ENCODE measurements at regions not wholly inside any gene's neighbourhood (a gene's known extent, or its start where the extent isn't known, plus 50 kb on each side); places are given as distances from the start of the nearest gene placed in this dataset.

- no peak overlapping the region for H3K27ac ChIP-seq (ENCODE audit: low read depth, low read length)
- H3K9me3 ChIP-seq (ENCODE audit: control insufficient read depth, insufficient read depth, low read depth, low read length), result no peaks in the 10 kb centered on the region
- no peak overlapping the region for H3K4me3 ChIP-seq (ENCODE audit: low read depth, low read length)
- H3K27me3 ChIP-seq (ENCODE audit: control insufficient read depth, insufficient read depth, low read length), result no peaks in the 10 kb centered on the region
- no peaks in the 10 kb centered on the region for H3K36me3 ChIP-seq (ENCODE audit: control insufficient read depth, insufficient read depth, low read length)
- peaks cover 6% of the 10 kb centered on the region; the same call in 1 of the 2 replicates for H3K4me1 ChIP-seq (ENCODE audit: control insufficient read depth, insufficient read depth, low read length)
- no peak overlapping the region for H3K9ac ChIP-seq (ENCODE audit: low read length)
These were observed 352.2 kb downstream of the TFEC start for GRCh38 chr7:115678086-115678982.

- no peaks in the 10 kb centered on the region for H3K36me3 ChIP-seq (ENCODE audit: control insufficient read depth, insufficient read depth, low read length)
- H3K9ac ChIP-seq (ENCODE audit: low read length), result no peak overlapping the region
- H3K4me1 ChIP-seq (ENCODE audit: control insufficient read depth, insufficient read depth, low read length), result peaks cover 6% of the 10 kb centered on the region; the same call in 1 of the 2 replicates
- H3K27ac ChIP-seq (ENCODE audit: low read depth, low read length), result no peak overlapping the region
- H3K27me3 ChIP-seq (ENCODE audit: control insufficient read depth, insufficient read depth, low read length), result no peaks in the 10 kb centered on the region
- no peaks in the 10 kb centered on the region for H3K9me3 ChIP-seq (ENCODE audit: control insufficient read depth, insufficient read depth, low read depth, low read length)
- H3K4me3 ChIP-seq (ENCODE audit: low read depth, low read length), result no peak overlapping the region
These were observed 353.9 kb downstream of the TFEC start for GRCh38 chr7:115676707-115677106.

GRCh38 chr7:115676080-115676479 is 354.5 kb downstream of the TFEC start:
- Histone ChIP-seq H3K4me3 (ENCODE audit: low read depth, low read length) (no peak overlapping the region), H3K9me3 (ENCODE audit: control insufficient read depth, insufficient read depth, low read depth, low read length) (no peaks in the 10 kb centered on the region), H3K27ac (ENCODE audit: low read depth, low read length) (no peak overlapping the region), H3K27me3 (ENCODE audit: control insufficient read depth, insufficient read depth, low read length) (no peaks in the 10 kb centered on the region), H3K4me1 (ENCODE audit: control insufficient read depth, insufficient read depth, low read length) (peaks cover 6% of the 10 kb centered on the region; the same call in 1 of the 2 replicates), H3K9ac (ENCODE audit: low read length) (no peak overlapping the region), H3K36me3 (ENCODE audit: control insufficient read depth, insufficient read depth, low read length) (no peaks in the 10 kb centered on the region)

- H3K9ac ChIP-seq (ENCODE audit: low read length), result no peak overlapping the region
- H3K36me3 ChIP-seq (ENCODE audit: control insufficient read depth, insufficient read depth, low read length), result no peaks in the 10 kb centered on the region
- H3K4me3 ChIP-seq (ENCODE audit: low read depth, low read length), result no peak overlapping the region
- no peaks in the 10 kb centered on the region for H3K9me3 ChIP-seq (ENCODE audit: control insufficient read depth, insufficient read depth, low read depth, low read length)
- H3K4me1 ChIP-seq (ENCODE audit: control insufficient read depth, insufficient read depth, low read length), result no peaks in the 10 kb centered on the region
- H3K27me3 ChIP-seq (ENCODE audit: control insufficient read depth, insufficient read depth, low read length), result no peaks in the 10 kb centered on the region
- H3K27ac ChIP-seq (ENCODE audit: low read depth, low read length), result no peak overlapping the region
These were observed 356.0 kb downstream of the TFEC start for GRCh38 chr7:115674467-115675024.

- H3K4me3 ChIP-seq (ENCODE audit: low read depth, low read length), result no peak overlapping the region
- H3K4me1 ChIP-seq (ENCODE audit: control insufficient read depth, insufficient read depth, low read length), result no peaks in the 10 kb centered on the region
- H3K9me3 ChIP-seq (ENCODE audit: control insufficient read depth, insufficient read depth, low read depth, low read length), result no peaks in the 10 kb centered on the region
- no peak overlapping the region for H3K27ac ChIP-seq (ENCODE audit: low read depth, low read length)
- H3K9ac ChIP-seq (ENCODE audit: low read length), result no peak overlapping the region
- no peaks in the 10 kb centered on the region for H3K27me3 ChIP-seq (ENCODE audit: control insufficient read depth, insufficient read depth, low read length)
- H3K36me3 ChIP-seq (ENCODE audit: control insufficient read depth, insufficient read depth, low read length), result no peaks in the 10 kb centered on the region
These were observed 358.5 kb downstream of the TFEC start for GRCh38 chr7:115672024-115672423.

- Histone ChIP-seq H3K9me3 (ENCODE audit: control insufficient read depth, insufficient read depth, low read depth, low read length) (no peaks in the 10 kb centered on the region), H3K27me3 (ENCODE audit: control insufficient read depth, insufficient read depth, low read length) (no peaks in the 10 kb centered on the region), H3K9ac (ENCODE audit: low read length) (no peak overlapping the region), H3K36me3 (ENCODE audit: control insufficient read depth, insufficient read depth, low read length) (no peaks in the 10 kb centered on the region), H3K4me1 (ENCODE audit: control insufficient read depth, insufficient read depth, low read length) (no peaks in the 10 kb centered on the region), H3K27ac (ENCODE audit: low read depth, low read length) (no peak overlapping the region), H3K4me3 (ENCODE audit: low read depth, low read length) (no peak overlapping the region)
These were observed 367.9 kb downstream of the TFEC start for GRCh38 chr7:115662676-115663075.

- no peaks in the 10 kb centered on the region for H3K27me3 ChIP-seq (ENCODE audit: control insufficient read depth, insufficient read depth, low read length)
- H3K36me3 ChIP-seq (ENCODE audit: control insufficient read depth, insufficient read depth, low read length), result no peaks in the 10 kb centered on the region
- H3K4me1 ChIP-seq (ENCODE audit: control insufficient read depth, insufficient read depth, low read length), result no peaks in the 10 kb centered on the region
- H3K9me3 ChIP-seq (ENCODE audit: control insufficient read depth, insufficient read depth, low read depth, low read length), result no peaks in the 10 kb centered on the region
- no peak overlapping the region for H3K9ac ChIP-seq (ENCODE audit: low read length)
- no peak overlapping the region for H3K27ac ChIP-seq (ENCODE audit: low read depth, low read length)
- H3K4me3 ChIP-seq (ENCODE audit: low read depth, low read length), result no peak overlapping the region
These were observed 368.4 kb downstream of the TFEC start for GRCh38 chr7:115662120-115662519.

GRCh38 chr7:115658223-115658622 is 372.3 kb downstream of the TFEC start:
- Histone ChIP-seq H3K27ac (ENCODE audit: low read depth, low read length) (no peak overlapping the region), H3K9me3 (ENCODE audit: control insufficient read depth, insufficient read depth, low read depth, low read length) (no peaks in the 10 kb centered on the region), H3K9ac (ENCODE audit: low read length) (no peak overlapping the region), H3K4me1 (ENCODE audit: control insufficient read depth, insufficient read depth, low read length) (no peaks in the 10 kb centered on the region), H3K36me3 (ENCODE audit: control insufficient read depth, insufficient read depth, low read length) (no peaks in the 10 kb centered on the region), H3K4me3 (ENCODE audit: low read depth, low read length) (no peak overlapping the region), H3K27me3 (ENCODE audit: control insufficient read depth, insufficient read depth, low read length) (no peaks in the 10 kb centered on the region)

GRCh38 chr7:115654384-115655214 is 376.0 kb downstream of the TFEC start:
- Histone ChIP-seq H3K36me3 (ENCODE audit: control insufficient read depth, insufficient read depth, low read length) (no peaks in the 10 kb centered on the region), H3K27ac (ENCODE audit: low read depth, low read length) (no peak overlapping the region), H3K4me3 (ENCODE audit: low read depth, low read length) (no peak overlapping the region), H3K9ac (ENCODE audit: low read length) (no peak overlapping the region), H3K27me3 (ENCODE audit: control insufficient read depth, insufficient read depth, low read length) (no peaks in the 10 kb centered on the region), H3K9me3 (ENCODE audit: control insufficient read depth, insufficient read depth, low read depth, low read length) (no peaks in the 10 kb centered on the region), H3K4me1 (ENCODE audit: control insufficient read depth, insufficient read depth, low read length) (no peaks in the 10 kb centered on the region)

GRCh38 chr7:115649429-115649828 is 381.1 kb downstream of the TFEC start:
- no peak overlapping the region for H3K9ac ChIP-seq (ENCODE audit: low read length)
- no peaks in the 10 kb centered on the region for H3K36me3 ChIP-seq (ENCODE audit: control insufficient read depth, insufficient read depth, low read length)
- H3K4me1 ChIP-seq (ENCODE audit: control insufficient read depth, insufficient read depth, low read length), result no peaks in the 10 kb centered on the region
- H3K27me3 ChIP-seq (ENCODE audit: control insufficient read depth, insufficient read depth, low read length), result no peaks in the 10 kb centered on the region
- H3K4me3 ChIP-seq (ENCODE audit: low read depth, low read length), result no peak overlapping the region
- H3K27ac ChIP-seq (ENCODE audit: low read depth, low read length), result no peak overlapping the region
- H3K9me3 ChIP-seq (ENCODE audit: control insufficient read depth, insufficient read depth, low read depth, low read length), result no peaks in the 10 kb centered on the region

GRCh38 chr7:115647712-115648111 is 382.9 kb downstream of the TFEC start:
- no peak overlapping the region for H3K27ac ChIP-seq (ENCODE audit: low read depth, low read length)
- no peak overlapping the region for H3K4me3 ChIP-seq (ENCODE audit: low read depth, low read length)
- H3K9ac ChIP-seq (ENCODE audit: low read length), result no peak overlapping the region
- no peaks in the 10 kb centered on the region for H3K9me3 ChIP-seq (ENCODE audit: control insufficient read depth, insufficient read depth, low read depth, low read length)
- no peaks in the 10 kb centered on the region for H3K27me3 ChIP-seq (ENCODE audit: control insufficient read depth, insufficient read depth, low read length)
- H3K4me1 ChIP-seq (ENCODE audit: control insufficient read depth, insufficient read depth, low read length), result no peaks in the 10 kb centered on the region
- H3K36me3 ChIP-seq (ENCODE audit: control insufficient read depth, insufficient read depth, low read length), result no peaks in the 10 kb centered on the region

Data from HUES6 (cell line).